Progenitor cell of endocrine pancreas (in vitro differentiated cells): ENCODE measurements at regions not wholly inside any gene's neighbourhood (a gene's known extent, or its start where the extent isn't known, plus 50 kb on each side); places are given as distances from the start of the nearest gene placed in this dataset.
A peak's percentile ranks its signal among the peaks of the same experiment; 100 is the strongest.

Source experiments
- DNase-seq: peaks from one replicate; pipeline ENCODE4 v3.0.0; 2021; ENCODE audit warnings: low spot score; ENCODE audit not compliant: unreplicated experiment
- H3K27ac Mint-ChIP-seq: 2 replicates; pipeline ENCODE4 v1.8.0; 2021; ENCODE audit warnings: mild to moderate bottlenecking, moderate library complexity, mixed read lengths
- H3K27me3 Mint-ChIP-seq: 2 replicates; pipeline ENCODE4 v1.8.0; 2021; ENCODE audit warnings: mixed read lengths
- H3K36me3 Mint-ChIP-seq: 2 replicates; pipeline ENCODE4 v1.8.0; 2022; ENCODE audit warnings: mixed read lengths; ENCODE audit not compliant: insufficient read depth
- H3K4me1 Mint-ChIP-seq: 2 replicates; pipeline ENCODE4 v1.8.0; 2021; ENCODE audit warnings: low read depth, mixed read lengths
- H3K4me3 Mint-ChIP-seq: 2 replicates; pipeline ENCODE4 v1.8.0; 2021; ENCODE audit warnings: low read depth, mild to moderate bottlenecking, moderate library complexity, mixed read lengths
- H3K9me3 Mint-ChIP-seq: 2 replicates; pipeline ENCODE4 v1.8.0; 2021; ENCODE audit warnings: low read depth, mixed read lengths
- TF ChIP-seq, protein P1 (sequence below): fragments of 200-600 bp; sonication (generic); IDR thresholded peaks from one replicate; pipeline ENCODE4 v1.5.0; 2021; ENCODE audit warnings: antibody characterized with exemption, mild to moderate bottlenecking; ENCODE audit not compliant: unreplicated experiment

DNA sequence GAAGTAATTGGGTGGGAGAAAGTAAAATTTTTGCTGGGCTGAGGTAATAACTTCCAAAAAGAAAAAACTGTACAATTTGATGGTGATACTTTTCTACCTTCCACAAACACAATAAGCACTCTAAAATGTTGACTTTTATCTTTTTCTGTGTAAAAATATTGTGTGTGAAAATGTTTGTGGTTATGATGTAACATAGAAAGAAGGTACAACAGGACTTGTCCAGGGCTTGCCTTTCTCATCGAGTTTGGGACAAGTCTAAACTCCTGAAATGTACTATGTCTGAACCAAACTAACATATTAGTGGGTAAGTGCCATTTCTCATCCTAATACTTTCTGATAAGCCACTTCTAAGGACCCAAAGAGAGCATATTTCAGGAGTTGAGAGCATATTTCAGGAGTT, 174.2 kb upstream of the PDGFD start:
- no peaks in the 10 kb centered on the region for H3K27me3 Mint-ChIP-seq
- H3K4me1 Mint-ChIP-seq, result peaks cover under 1% of the 10 kb centered on the region
- TF ChIP-seq, protein P1, sequence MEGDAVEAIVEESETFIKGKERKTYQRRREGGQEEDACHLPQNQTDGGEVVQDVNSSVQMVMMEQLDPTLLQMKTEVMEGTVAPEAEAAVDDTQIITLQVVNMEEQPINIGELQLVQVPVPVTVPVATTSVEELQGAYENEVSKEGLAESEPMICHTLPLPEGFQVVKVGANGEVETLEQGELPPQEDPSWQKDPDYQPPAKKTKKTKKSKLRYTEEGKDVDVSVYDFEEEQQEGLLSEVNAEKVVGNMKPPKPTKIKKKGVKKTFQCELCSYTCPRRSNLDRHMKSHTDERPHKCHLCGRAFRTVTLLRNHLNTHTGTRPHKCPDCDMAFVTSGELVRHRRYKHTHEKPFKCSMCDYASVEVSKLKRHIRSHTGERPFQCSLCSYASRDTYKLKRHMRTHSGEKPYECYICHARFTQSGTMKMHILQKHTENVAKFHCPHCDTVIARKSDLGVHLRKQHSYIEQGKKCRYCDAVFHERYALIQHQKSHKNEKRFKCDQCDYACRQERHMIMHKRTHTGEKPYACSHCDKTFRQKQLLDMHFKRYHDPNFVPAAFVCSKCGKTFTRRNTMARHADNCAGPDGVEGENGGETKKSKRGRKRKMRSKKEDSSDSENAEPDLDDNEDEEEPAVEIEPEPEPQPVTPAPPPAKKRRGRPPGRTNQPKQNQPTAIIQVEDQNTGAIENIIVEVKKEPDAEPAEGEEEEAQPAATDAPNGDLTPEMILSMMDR, result no peak
- H3K9me3 Mint-ChIP-seq, result peaks cover 3% of the 10 kb centered on the region
- no peak overlapping the region for H3K27ac Mint-ChIP-seq
- no peak for DNase-seq
- no peak overlapping the region for H3K4me3 Mint-ChIP-seq
- no peaks in the 10 kb centered on the region for H3K36me3 Mint-ChIP-seq

DNA sequence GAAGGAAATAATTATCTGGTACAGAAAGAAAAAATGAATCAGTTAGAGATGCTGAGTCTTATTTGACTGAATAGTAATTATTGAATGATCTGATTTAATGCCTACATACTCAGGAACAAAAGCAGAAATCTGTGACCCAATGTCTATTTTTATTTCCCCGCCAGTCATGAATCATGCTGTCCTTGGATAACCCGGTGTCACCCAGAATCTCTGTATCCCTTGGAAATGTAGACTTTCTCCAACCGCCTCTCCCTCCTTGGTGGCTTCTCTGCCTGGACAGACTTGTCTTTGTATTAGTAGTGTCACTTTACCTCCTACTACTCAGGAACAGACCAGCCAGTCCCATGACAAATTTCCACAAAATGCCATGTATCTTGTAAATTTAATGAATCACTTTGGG, 173.3 kb upstream of the PDGFD start:
- Mint-ChIP-seq H3K36me3 (no peaks in the 10 kb centered on the region), H3K9me3 (peaks cover 3% of the 10 kb centered on the region), H3K4me1 (no peaks in the 10 kb centered on the region), H3K4me3 (no peak overlapping the region), H3K27ac (no peak overlapping the region), H3K27me3 (no peaks in the 10 kb centered on the region)
- TF ChIP-seq, protein P1, result no peak
- DNase-seq, result no peak

DNA sequence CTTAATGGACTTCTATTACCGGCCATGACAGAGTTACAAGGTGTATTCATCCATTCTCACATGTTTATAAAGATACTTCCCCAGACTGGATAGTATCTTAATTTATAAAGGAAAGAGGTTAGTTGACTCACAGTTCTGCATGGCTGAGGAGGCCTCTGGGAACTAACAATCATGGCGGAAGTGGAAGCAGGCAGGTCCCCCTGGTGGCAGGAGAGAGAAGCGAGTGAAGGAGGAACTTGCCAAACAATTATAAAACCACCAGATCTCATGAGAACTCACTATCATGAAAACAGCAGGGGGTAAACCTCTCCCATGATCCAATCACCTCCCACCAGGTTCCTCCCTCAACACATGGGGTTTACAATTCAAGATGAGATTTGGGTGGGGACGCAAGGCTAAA, 170.0 kb upstream of the PDGFD start:
- no peak overlapping the region for H3K4me3 Mint-ChIP-seq
- H3K4me1 Mint-ChIP-seq, result no peaks in the 10 kb centered on the region
- no peak overlapping the region for H3K27ac Mint-ChIP-seq
- TF ChIP-seq, protein P1, result peak; percentile 27
- DNase-seq, result no peak
- H3K36me3 Mint-ChIP-seq, result no peaks in the 10 kb centered on the region
- no peaks in the 10 kb centered on the region for H3K9me3 Mint-ChIP-seq
- H3K27me3 Mint-ChIP-seq, result no peaks in the 10 kb centered on the region

- TF ChIP-seq, protein P1, result peak; percentile 52
- H3K4me3 Mint-ChIP-seq, result no peak overlapping the region
- H3K27ac Mint-ChIP-seq, result no peak overlapping the region
- H3K27me3 Mint-ChIP-seq, result no peaks in the 10 kb centered on the region
- H3K36me3 Mint-ChIP-seq, result no peaks in the 10 kb centered on the region
- H3K9me3 Mint-ChIP-seq, result no peaks in the 10 kb centered on the region
- DNase-seq, result no peak
- no peaks in the 10 kb centered on the region for H3K4me1 Mint-ChIP-seq
These were observed 168.2 kb upstream of the PDGFD start for GRCh38 chr11:104332110-104332509.

- TF ChIP-seq, protein P1, result no peak
- no peaks in the 10 kb centered on the region for H3K9me3 Mint-ChIP-seq
- no peaks in the 10 kb centered on the region for H3K4me1 Mint-ChIP-seq
- no peak overlapping the region for H3K27ac Mint-ChIP-seq
- H3K4me3 Mint-ChIP-seq, result no peak overlapping the region
- no peaks in the 10 kb centered on the region for H3K27me3 Mint-ChIP-seq
- no peaks in the 10 kb centered on the region for H3K36me3 Mint-ChIP-seq
- DNase-seq, result no peak
These were observed 165.2 kb upstream of the PDGFD start for GRCh38 chr11:104329078-104329665.
